ENCODE measurements at regions not wholly inside any gene's neighbourhood (a gene's known extent, or its start where the extent isn't known, plus 50 kb on each side); places are given as distances from the start of the nearest gene placed in this dataset.

GRCh38 chr4:26028793-26029567, 115.0 kb downstream of the SMIM20 start:
- DNase-seq (ENCODE audit: low read depth, low spot score) = no peak
- TF ChIP-seq TCF7L2 (IDR thresholded peaks at IDR 0.05; ENCODE audit: low read depth, low read length) (no peak), CTCF (IDR thresholded peaks at IDR 0.05) (peak; percentile 82), POLR2AphosphoS5 (IDR thresholded peaks at IDR 0.05; ENCODE audit: low read depth, low read length) (no peak)
- ChIA-PET CTCF (interaction anchor here (0.9 kb wide), 1 partner anchor 296 kb away, joined by 3 read pairs; no protein-coding TSS in a partner anchor), POLR2A (no interaction called here)
- Histone ChIP-seq H3K36me3 (ENCODE audit: control insufficient read depth, insufficient read depth, low read length) (no peaks in the 10 kb centered on the region), H3K27me3 (ENCODE audit: control insufficient read depth, insufficient read depth, low read length) (no peaks in the 10 kb centered on the region), H3K27ac (ENCODE audit: low read length) (no peak overlapping the region), H3K4me1 (ENCODE audit: control insufficient read depth, insufficient read depth, low read length) (no peaks in the 10 kb centered on the region; the same call in 1 of the 2 replicates), H3K4me3 (ENCODE audit: low read depth in 2 of 2, low read length in 2 of 2) (no peak overlapping the region), H3K9me3 (ENCODE audit: control insufficient read depth, insufficient read depth, low read depth, low read length) (no peaks in the 10 kb centered on the region)
- in situ Hi-C loops (cut with HindIII; ENCODE audit: low pct_unique_long_range_greater_than_20kb, low sequenced_read_pairs) = no loop called here
- peak; percentile 93 for ATAC-seq
- intact Hi-C loops (cut with micrococcal nuclease; ENCODE audit: unreplicated experiment) = no loop called here
- BruUV-seq (replicated peaks) = no TSS peak

- no TSS peak for BruUV-seq (replicated peaks)
- ChIA-PET POLR2A (no interaction called here), CTCF (interaction anchor here (0.9 kb wide), 1 partner anchor 296 kb away, joined by 3 read pairs; no protein-coding TSS in a partner anchor)
- no peaks in the 10 kb centered on the region for H3K4me1 ChIP-seq (ENCODE audit: control insufficient read depth, insufficient read depth, low read length)
- in situ Hi-C loops (cut with HindIII; ENCODE audit: low pct_unique_long_range_greater_than_20kb, low sequenced_read_pairs) = no loop called here
- no peak overlapping the region for H3K4me3 ChIP-seq (ENCODE audit: low read depth in 2 of 2, low read length in 2 of 2)
- DNase-seq (ENCODE audit: low read depth, low spot score) (no peak), ATAC-seq (no peak)
- intact Hi-C loops (cut with micrococcal nuclease; ENCODE audit: unreplicated experiment) = no loop called here
- H3K27ac ChIP-seq (ENCODE audit: low read length) = no peak overlapping the region
- no peaks in the 10 kb centered on the region for H3K27me3 ChIP-seq (ENCODE audit: control insufficient read depth, insufficient read depth, low read length)
- H3K9me3 ChIP-seq (ENCODE audit: control insufficient read depth, insufficient read depth, low read depth, low read length) = no peaks in the 10 kb centered on the region
- no peak for TF ChIP-seq TCF7L2 (IDR thresholded peaks at IDR 0.05; ENCODE audit: low read depth, low read length)
- no peak for TF ChIP-seq REST (IDR thresholded peaks at IDR 0.05; ENCODE audit: insufficient read depth in 1 of 2, low read depth in 2 of 2, low read length in 1 of 2)
- no peak for TF ChIP-seq SIN3A (IDR thresholded peaks at IDR 0.05; ENCODE audit: borderline replicate concordance, insufficient read depth, low read depth, low read length)
- TF ChIP-seq CTCF (IDR thresholded peaks at IDR 0.05) = no peak
- no peaks in the 10 kb centered on the region for H3K36me3 ChIP-seq (ENCODE audit: control insufficient read depth, insufficient read depth, low read length)
Measured at GRCh38 chr4:26029568-26030131, 115.6 kb downstream of the SMIM20 start.

All from Panc1 (cell line).